ENCODE measurements at regions not wholly inside any gene's neighbourhood (a gene's known extent, or its start where the extent isn't known, plus 50 kb on each side); places are given as distances from the start of the nearest gene placed in this dataset.

DNA sequence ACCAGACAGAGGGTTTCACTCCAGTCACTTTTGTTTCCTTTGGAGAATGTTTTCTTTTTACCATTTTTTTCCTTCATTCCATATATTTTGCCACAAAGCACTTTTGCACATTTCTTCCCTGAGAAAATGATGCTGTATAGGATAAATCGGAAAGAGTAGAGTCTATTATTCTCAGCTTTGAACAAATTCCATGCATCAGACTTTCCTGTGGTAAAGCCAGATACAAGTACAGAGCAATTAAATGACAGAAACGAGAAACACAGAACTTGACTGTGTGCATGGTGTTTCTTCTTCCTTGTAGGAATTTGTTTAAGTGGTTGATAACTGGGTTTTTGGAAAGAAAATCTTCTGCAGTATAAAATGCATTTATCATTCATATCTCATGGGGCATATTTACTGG is 107.4 kb upstream of the CSNK1A1L start:
- no peak for FAIRE-seq

GRCh38 chr13:37211487-37211886 is 106.0 kb upstream of the CSNK1A1L start:
- FAIRE-seq (no peak), DNase-seq (ENCODE audit: insufficient read length, low spot score) (no peak)
- TF ChIP-seq, protein P1, sequence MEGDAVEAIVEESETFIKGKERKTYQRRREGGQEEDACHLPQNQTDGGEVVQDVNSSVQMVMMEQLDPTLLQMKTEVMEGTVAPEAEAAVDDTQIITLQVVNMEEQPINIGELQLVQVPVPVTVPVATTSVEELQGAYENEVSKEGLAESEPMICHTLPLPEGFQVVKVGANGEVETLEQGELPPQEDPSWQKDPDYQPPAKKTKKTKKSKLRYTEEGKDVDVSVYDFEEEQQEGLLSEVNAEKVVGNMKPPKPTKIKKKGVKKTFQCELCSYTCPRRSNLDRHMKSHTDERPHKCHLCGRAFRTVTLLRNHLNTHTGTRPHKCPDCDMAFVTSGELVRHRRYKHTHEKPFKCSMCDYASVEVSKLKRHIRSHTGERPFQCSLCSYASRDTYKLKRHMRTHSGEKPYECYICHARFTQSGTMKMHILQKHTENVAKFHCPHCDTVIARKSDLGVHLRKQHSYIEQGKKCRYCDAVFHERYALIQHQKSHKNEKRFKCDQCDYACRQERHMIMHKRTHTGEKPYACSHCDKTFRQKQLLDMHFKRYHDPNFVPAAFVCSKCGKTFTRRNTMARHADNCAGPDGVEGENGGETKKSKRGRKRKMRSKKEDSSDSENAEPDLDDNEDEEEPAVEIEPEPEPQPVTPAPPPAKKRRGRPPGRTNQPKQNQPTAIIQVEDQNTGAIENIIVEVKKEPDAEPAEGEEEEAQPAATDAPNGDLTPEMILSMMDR (IDR thresholded peaks at IDR 0.05; ENCODE audit: insufficient read depth, missing control alignments) = no peak

More for the DNA sequence above, 107.4 kb upstream of the CSNK1A1L start:
- no peak for DNase-seq (ENCODE audit: insufficient read length, low spot score)
- TF ChIP-seq, protein P1 (IDR thresholded peaks at IDR 0.05; ENCODE audit: insufficient read depth, missing control alignments) = no peak

- FAIRE-seq (no peak), DNase-seq (ENCODE audit: insufficient read length, low spot score) (no peak)
- TF ChIP-seq, protein P1 (IDR thresholded peaks at IDR 0.05; ENCODE audit: insufficient read depth, missing control alignments) = no peak
Observed at GRCh38 chr13:37209621-37210580, 104.4 kb upstream of the CSNK1A1L start.

- TF ChIP-seq, protein P1 (IDR thresholded peaks at IDR 0.05; ENCODE audit: insufficient read depth, missing control alignments) = no peak
- FAIRE-seq = no peak
- no peak for DNase-seq (ENCODE audit: insufficient read length, low spot score)
Observed at GRCh38 chr13:37207691-37208451, 102.4 kb upstream of the CSNK1A1L start.

- FAIRE-seq (no peak), DNase-seq (ENCODE audit: insufficient read length, low spot score) (no peak)
- TF ChIP-seq, protein P1 (IDR thresholded peaks at IDR 0.05; ENCODE audit: insufficient read depth, missing control alignments) = no peak
Observed at GRCh38 chr13:37202264-37202663, 96.8 kb upstream of the CSNK1A1L start.

DNA sequence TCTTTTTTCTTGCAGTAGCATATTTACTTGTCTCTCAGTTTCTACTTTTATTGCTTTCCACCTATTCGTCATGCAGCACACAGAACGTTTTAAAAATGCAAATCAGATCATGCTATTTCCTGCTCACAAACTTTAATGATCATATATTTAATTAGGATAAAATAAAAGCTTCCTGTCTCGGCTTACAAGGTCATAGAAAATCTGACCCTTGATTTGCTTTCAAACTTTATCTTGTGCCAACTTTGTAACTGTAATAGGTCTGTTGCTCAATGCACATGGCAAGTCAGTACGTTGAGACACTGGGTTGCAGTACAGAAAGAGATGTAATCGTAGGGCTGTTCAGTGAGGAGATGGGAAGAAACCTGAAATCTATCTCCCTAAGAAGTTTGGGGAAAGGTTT is 95.6 kb upstream of the CSNK1A1L start:
- DNase-seq (ENCODE audit: insufficient read length, low spot score) = no peak
- TF ChIP-seq, protein P1 (IDR thresholded peaks at IDR 0.05; ENCODE audit: insufficient read depth, missing control alignments) = no peak
- no peak for FAIRE-seq

Measured in D721Med (cell line).